ENCODE measurements at regions not wholly inside any gene's neighbourhood (a gene's known extent, or its start where the extent isn't known, plus 50 kb on each side); places are given as distances from the start of the nearest gene placed in this dataset.

GRCh38 chr1:29428280-29428615 lies 191.9 kb downstream of the PTPRU start:
- Histone ChIP-seq H3K27me3 (replicated peaks in 1 of 7) (peaks cover 0 to 25% (median 0%) of the 10 kb centered on the region in 7 donors), H3K4me1 (no peaks in the 10 kb centered on the region), H3K36me3 (no peaks in the 10 kb centered on the region), H3K9me3 (peaks cover 0 to 17% (median 12%) of the 10 kb centered on the region in 8 donors), H3K27ac (no peak overlapping the region), H3K4me3 (no peak overlapping the region)
- WGBS, 5 donors = 82 to 89% (median 88%) methylated on average over 4 of the region's 4 CpGs
- intact Hi-C loops (cut with DNase I; ENCODE audit: low total_unique reads) = no loop called here
- no peak for TF ChIP-seq POLR2AphosphoS5 (IDR thresholded peaks at IDR 0.05)
- TF ChIP-seq CTCF (IDR thresholded peaks at IDR 0.05 in 8 of 11, conservative IDR thresholded peaks at IDR 0.05 in 3 of 11) = no peak
- TF ChIP-seq POLR2A (IDR thresholded peaks at IDR 0.05) = no peak
- no peak for DNase-seq

GRCh38 chr1:29427614-29428279 lies 191.4 kb downstream of the PTPRU start:
- WGBS, 5 donors = 75 to 97% (median 89%) methylated on average over 3 of the region's 3 CpGs
- Histone ChIP-seq H3K27ac (no peak overlapping the region), H3K4me3 (no peak overlapping the region), H3K9me3 (peaks cover 0 to 17% (median 12%) of the 10 kb centered on the region in 8 donors), H3K36me3 (no peaks in the 10 kb centered on the region), H3K4me1 (no peaks in the 10 kb centered on the region), H3K27me3 (replicated peaks in 1 of 7) (peaks cover 0 to 21% (median 0%) of the 10 kb centered on the region in 7 donors)
- no peak for DNase-seq
- TF ChIP-seq CTCF (IDR thresholded peaks at IDR 0.05 in 8 of 11, conservative IDR thresholded peaks at IDR 0.05 in 3 of 11) (no peak), POLR2AphosphoS5 (IDR thresholded peaks at IDR 0.05) (no peak)
- intact Hi-C loops (cut with DNase I; ENCODE audit: low total_unique reads) = no loop called here

- Histone ChIP-seq H3K4me1 (no peaks in the 10 kb centered on the region), H3K36me3 (no peaks in the 10 kb centered on the region), H3K27me3 (replicated peaks in 1 of 7) (peaks cover 0 to 21% (median 0%) of the 10 kb centered on the region in 7 donors), H3K4me3 (no peak overlapping the region), H3K9me3 (peaks cover 0 to 17% (median 12%) of the 10 kb centered on the region in 8 donors), H3K27ac (no peak overlapping the region)
- TF ChIP-seq CTCF (IDR thresholded peaks at IDR 0.05 in 8 of 11, conservative IDR thresholded peaks at IDR 0.05 in 3 of 11) (no peak), POLR2A (IDR thresholded peaks at IDR 0.05) (no peak), POLR2AphosphoS5 (IDR thresholded peaks at IDR 0.05) (no peak)
- intact Hi-C loops (cut with DNase I; ENCODE audit: low total_unique reads) = no loop called here
- DNase-seq = no peak
- WGBS, 5 donors = 82 to 93% (median 86%) methylated on average over 7 of the region's 7 CpGs
Measured at GRCh38 chr1:29426701-29427279, 190.5 kb downstream of the PTPRU start.

GRCh38 chr1:29425631-29426030 lies 189.3 kb downstream of the PTPRU start:
- intact Hi-C loops (cut with DNase I; ENCODE audit: low total_unique reads) = no loop called here
- Histone ChIP-seq H3K27ac (no peak overlapping the region), H3K9me3 (peaks cover 0 to 16% (median 5%) of the 10 kb centered on the region in 8 donors), H3K4me3 (no peak overlapping the region), H3K36me3 (no peaks in the 10 kb centered on the region), H3K4me1 (no peaks in the 10 kb centered on the region), H3K27me3 (replicated peaks in 1 of 7) (peaks cover 0 to 29% (median 0%) of the 10 kb centered on the region in 7 donors)
- DNase-seq = no peak
- WGBS, 5 donors = 94 to 100% (median 97%) methylated on average over 2 of the region's 2 CpGs
- TF ChIP-seq POLR2AphosphoS5 (IDR thresholded peaks at IDR 0.05) (no peak), CTCF (IDR thresholded peaks at IDR 0.05 in 8 of 11, conservative IDR thresholded peaks at IDR 0.05 in 3 of 11) (no peak), POLR2A (IDR thresholded peaks at IDR 0.05) (no peak)

Measured in spleen (tissue), 11 donors.